ENCODE measurements at regions not wholly inside any gene's neighbourhood (a gene's known extent, or its start where the extent isn't known, plus 50 kb on each side); places are given as distances from the start of the nearest gene placed in this dataset.

- DNase-seq (ENCODE audit: low read depth) = peak; percentile 24
- in situ Hi-C loops (cut with HindIII; ENCODE audit: low sequenced_read_pairs) = no loop called here
- TF ChIP-seq CTCF (IDR thresholded peaks at IDR 0.05; ENCODE audit: low read depth, low read length, missing control alignments) = no peak
- H3K4me3 ChIP-seq (ENCODE audit: low read depth, low read length) = no peak overlapping the region
These were observed 627.0 kb downstream of the BCOR start for GRCh38 chrX:39470588-39471407.

DNA sequence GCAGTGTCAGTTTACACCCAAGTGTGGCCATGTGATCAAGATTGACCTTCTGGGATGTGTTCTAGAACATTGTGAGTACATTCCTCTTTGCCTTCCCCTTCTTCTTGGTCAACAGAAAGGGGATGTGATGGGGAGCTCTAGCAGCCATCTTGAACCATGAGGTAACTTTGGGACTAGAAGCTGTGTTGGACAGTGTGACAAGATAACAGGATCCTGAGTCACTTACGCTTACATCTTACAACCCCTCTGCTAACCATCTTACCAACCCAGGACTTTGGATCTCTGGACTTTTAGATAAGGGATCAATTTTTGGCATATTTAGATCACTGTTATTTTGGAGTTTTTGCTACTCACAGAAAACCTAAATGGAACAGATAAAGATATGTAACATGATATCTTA lies 625.6 kb downstream of the BCOR start:
- no peak for DNase-seq (ENCODE audit: low read depth)
- H3K4me3 ChIP-seq (ENCODE audit: low read depth, low read length) = no peak overlapping the region
- TF ChIP-seq CTCF (IDR thresholded peaks at IDR 0.05; ENCODE audit: low read depth, low read length, missing control alignments) = no peak
- in situ Hi-C loops (cut with HindIII; ENCODE audit: low sequenced_read_pairs) = no loop called here

DNA sequence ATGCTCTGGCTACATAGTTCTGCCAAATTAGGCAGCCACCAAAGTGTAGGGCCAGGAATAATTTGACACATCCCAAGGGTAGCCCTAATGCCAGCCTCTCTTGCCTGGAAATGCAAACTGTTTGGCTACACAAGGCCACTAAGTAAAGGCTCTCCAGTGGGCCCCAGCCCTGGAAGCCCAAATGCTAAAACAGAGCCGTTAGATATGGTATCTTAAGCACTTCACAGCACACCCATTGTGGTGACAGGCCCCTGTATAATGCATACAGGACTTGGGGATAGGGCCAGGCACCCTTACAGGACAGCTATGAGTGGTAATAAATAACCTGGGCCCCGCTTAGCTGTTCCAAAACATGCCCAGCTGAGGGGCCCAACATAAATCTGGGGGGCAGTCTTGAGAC lies 623.9 kb downstream of the BCOR start:
- no peak overlapping the region for H3K4me3 ChIP-seq (ENCODE audit: low read depth, low read length)
- no peak for DNase-seq (ENCODE audit: low read depth)
- no peak for TF ChIP-seq CTCF (IDR thresholded peaks at IDR 0.05; ENCODE audit: low read depth, low read length, missing control alignments)
- in situ Hi-C loops (cut with HindIII; ENCODE audit: low sequenced_read_pairs) = no loop called here

DNA sequence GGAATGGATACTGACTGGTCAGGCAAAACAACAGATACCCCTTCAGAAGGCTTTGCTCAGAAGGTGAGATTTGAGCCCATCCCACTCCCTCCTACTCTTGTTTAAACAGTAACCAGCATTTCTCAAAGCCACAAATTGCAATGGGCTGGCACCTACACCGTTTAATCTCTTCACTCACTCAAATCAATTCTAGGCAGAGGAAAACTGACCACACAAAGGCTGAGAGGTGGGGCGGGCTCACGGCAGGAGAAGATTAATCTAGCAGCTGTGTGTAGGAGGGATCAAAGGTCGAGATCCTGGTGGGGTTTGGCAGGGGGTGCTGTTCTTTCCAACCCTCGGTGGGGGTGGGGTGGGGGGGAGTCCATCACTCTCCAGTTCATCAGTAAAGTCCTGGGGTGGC lies 622.4 kb downstream of the BCOR start:
- no peak for TF ChIP-seq CTCF (IDR thresholded peaks at IDR 0.05; ENCODE audit: low read depth, low read length, missing control alignments)
- no peak overlapping the region for H3K4me3 ChIP-seq (ENCODE audit: low read depth, low read length)
- in situ Hi-C loops (cut with HindIII; ENCODE audit: low sequenced_read_pairs) = no loop called here
- no peak for DNase-seq (ENCODE audit: low read depth)

GRCh38 chrX:39476604-39477021 lies 621.1 kb downstream of the BCOR start:
- DNase-seq (ENCODE audit: low read depth) = no peak
- H3K4me3 ChIP-seq (ENCODE audit: low read depth, low read length) = no peak overlapping the region
- TF ChIP-seq CTCF (IDR thresholded peaks at IDR 0.05; ENCODE audit: low read depth, low read length, missing control alignments) = no peak
- in situ Hi-C loops (cut with HindIII; ENCODE audit: low sequenced_read_pairs) = no loop called here

- DNase-seq (ENCODE audit: low read depth) = no peak
- TF ChIP-seq CTCF (IDR thresholded peaks at IDR 0.05; ENCODE audit: low read depth, low read length, missing control alignments) = peak; percentile 35
- H3K4me3 ChIP-seq (ENCODE audit: low read depth, low read length) = no peak overlapping the region
- in situ Hi-C loops (cut with HindIII; ENCODE audit: low sequenced_read_pairs) = no loop called here
These were observed 620.6 kb downstream of the BCOR start for GRCh38 chrX:39477031-39477761.
